SHP77 treated with DMSO at 0.1 percent for 48 hours (cell line): ENCODE measurements at regions not wholly inside any gene's neighbourhood (a gene's known extent, or its start where the extent isn't known, plus 50 kb on each side); places are given as distances from the start of the nearest gene placed in this dataset.

Experiments
- DNase-seq: peaks from one replicate; lab custom pipeline; 2025; lab: John Stamatoyannopoulos, UW

GRCh38 chr20:48276021-48276342, 490.7 kb upstream of the SULF2 start:
- DNase-seq: no peak

- DNase-seq: no peak
These were observed 490.2 kb upstream of the SULF2 start for GRCh38 chr20:48275286-48276020.

GRCh38 chr20:48273843-48274242, 488.6 kb upstream of the SULF2 start:
- no peak for DNase-seq

- no peak for DNase-seq
These were observed 485.6 kb upstream of the SULF2 start for GRCh38 chr20:48270885-48271284.

GRCh38 chr20:48267860-48268633, 482.8 kb upstream of the SULF2 start:
- DNase-seq: no peak

GRCh38 chr20:48266571-48266970, 481.3 kb upstream of the SULF2 start:
- DNase-seq: no peak

- no peak for DNase-seq
These were observed 480.5 kb upstream of the SULF2 start for GRCh38 chr20:48265791-48266190.

- no peak for DNase-seq
These were observed 477.7 kb upstream of the SULF2 start for GRCh38 chr20:48262955-48263354.

GRCh38 chr20:48262466-48262865, 477.2 kb upstream of the SULF2 start:
- no peak for DNase-seq

- DNase-seq: no peak
These were observed 476.2 kb upstream of the SULF2 start for GRCh38 chr20:48261398-48261910.

- DNase-seq: no peak
These were observed 475.0 kb upstream of the SULF2 start for GRCh38 chr20:48260129-48260756.

- DNase-seq: no peak
These were observed 474.2 kb upstream of the SULF2 start for GRCh38 chr20:48259456-48259855.

- DNase-seq: no peak
These were observed 472.6 kb upstream of the SULF2 start for GRCh38 chr20:48257833-48258232.

GRCh38 chr20:48247961-48248360, 462.7 kb upstream of the SULF2 start:
- no peak for DNase-seq

- DNase-seq: no peak
These were observed 460.9 kb upstream of the SULF2 start for GRCh38 chr20:48246061-48246790.

GRCh38 chr20:48242623-48243022, 457.3 kb upstream of the SULF2 start:
- DNase-seq: no peak

- no peak for DNase-seq
These were observed 456.2 kb upstream of the SULF2 start for GRCh38 chr20:48241482-48241881.

- no peak for DNase-seq
These were observed 453.5 kb upstream of the SULF2 start for GRCh38 chr20:48238781-48239180.

GRCh38 chr20:48238326-48238725, 453.0 kb upstream of the SULF2 start:
- no peak for DNase-seq

GRCh38 chr20:48236000-48236970, 451.0 kb upstream of the SULF2 start:
- no peak for DNase-seq

- no peak for DNase-seq
These were observed 449.7 kb upstream of the SULF2 start for GRCh38 chr20:48234951-48235350.
